Keratinocyte (primary cell): ENCODE measurements at regions not wholly inside any gene's neighbourhood (a gene's known extent, or its start where the extent isn't known, plus 50 kb on each side); places are given as distances from the start of the nearest gene placed in this dataset.

Experiments
- EZH2 ChIP-seq: IDR thresholded peaks from one replicate; pipeline ENCODE4 v1.6.1; 2012; ENCODE audit warnings: inconsistent platforms, mild to moderate bottlenecking, low read length, moderate library complexity
- TF ChIP-seq, protein P1 (sequence below), 3 experiments: IDR thresholded peaks in 1 of 3; conservative IDR thresholded peaks in 1 of 3; optimal IDR thresholded peaks in 1 of 3; 2 replicates in 2 of 3; 3 replicates in 1 of 3; pipeline versions ENCODE3 to v1.5.1; 2011; ENCODE audit warnings: low read length in 3 of 3, mild to moderate bottlenecking in 3 of 3, moderate library complexity in 2 of 3, control low read depth in 1 of 3, inconsistent platforms in 1 of 3; ENCODE audit not compliant: insufficient read depth in 2 of 3; ENCODE audit errors: extremely low read depth in 1 of 3

DNA sequence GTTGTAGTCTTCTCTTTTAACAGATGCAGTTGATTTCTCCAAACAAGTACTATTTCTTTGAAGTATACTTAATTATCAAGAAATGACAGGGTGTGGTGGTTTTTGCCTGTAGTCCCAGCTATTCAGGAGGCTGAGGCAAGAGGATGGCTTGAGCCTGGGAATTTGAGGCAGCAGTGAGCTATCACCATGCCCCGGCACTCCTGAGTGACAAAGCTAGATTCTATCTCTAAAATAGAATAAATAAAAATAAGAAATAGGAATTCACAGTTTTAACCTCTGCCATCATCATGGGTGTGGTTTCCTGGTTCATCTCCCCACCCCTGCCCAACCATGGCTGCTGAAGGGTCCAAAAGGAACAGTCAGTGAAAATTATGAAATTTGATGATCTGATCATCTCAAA lies 290.2 kb upstream of the FLRT2 start:
- TF ChIP-seq, protein P1, sequence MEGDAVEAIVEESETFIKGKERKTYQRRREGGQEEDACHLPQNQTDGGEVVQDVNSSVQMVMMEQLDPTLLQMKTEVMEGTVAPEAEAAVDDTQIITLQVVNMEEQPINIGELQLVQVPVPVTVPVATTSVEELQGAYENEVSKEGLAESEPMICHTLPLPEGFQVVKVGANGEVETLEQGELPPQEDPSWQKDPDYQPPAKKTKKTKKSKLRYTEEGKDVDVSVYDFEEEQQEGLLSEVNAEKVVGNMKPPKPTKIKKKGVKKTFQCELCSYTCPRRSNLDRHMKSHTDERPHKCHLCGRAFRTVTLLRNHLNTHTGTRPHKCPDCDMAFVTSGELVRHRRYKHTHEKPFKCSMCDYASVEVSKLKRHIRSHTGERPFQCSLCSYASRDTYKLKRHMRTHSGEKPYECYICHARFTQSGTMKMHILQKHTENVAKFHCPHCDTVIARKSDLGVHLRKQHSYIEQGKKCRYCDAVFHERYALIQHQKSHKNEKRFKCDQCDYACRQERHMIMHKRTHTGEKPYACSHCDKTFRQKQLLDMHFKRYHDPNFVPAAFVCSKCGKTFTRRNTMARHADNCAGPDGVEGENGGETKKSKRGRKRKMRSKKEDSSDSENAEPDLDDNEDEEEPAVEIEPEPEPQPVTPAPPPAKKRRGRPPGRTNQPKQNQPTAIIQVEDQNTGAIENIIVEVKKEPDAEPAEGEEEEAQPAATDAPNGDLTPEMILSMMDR (optimal IDR thresholded peaks at IDR 0.05 in 1 of 3, IDR thresholded peaks at IDR 0.05 in 1 of 3, conservative IDR thresholded peaks at IDR 0.05 in 1 of 3; ENCODE audit: extremely low read depth in 1 of 3, insufficient read depth in 2 of 3, low read length in 3 of 3) = no peak
- no peak for TF ChIP-seq EZH2
